SH-SY5Y (cell line): ENCODE measurements at regions not wholly inside any gene's neighbourhood (a gene's known extent, or its start where the extent isn't known, plus 50 kb on each side); places are given as distances from the start of the nearest gene placed in this dataset.

ENCODE experiments used
- GATA2 ChIP-seq: IDR thresholded peaks from 2 replicates; pipeline ENCODE4 v1.6.1; 2011; ENCODE audit warnings: mild to moderate bottlenecking, low read depth, low read length
- GATA3 ChIP-seq: IDR thresholded peaks from 2 replicates; pipeline ENCODE4 v1.6.1; 2011; ENCODE audit warnings: low read depth, mild to moderate bottlenecking, low read length, moderate library complexity

GRCh38 chr1:81702903-81703302, 97.8 kb upstream of the ADGRL2 start:
- no peak for TF ChIP-seq GATA2
- TF ChIP-seq GATA3, result no peak
